Small intestine (tissue), 7 donors: ENCODE measurements at regions not wholly inside any gene's neighbourhood (a gene's known extent, or its start where the extent isn't known, plus 50 kb on each side); places are given as distances from the start of the nearest gene placed in this dataset.
"Not testable (repeated sequence)": the region's sequence is repeated elsewhere in the genome, so short reads cannot be mapped to it uniquely, and the experiment has no call there.

Experiments
- DNase-seq, 2 donors: peaks; one replicate each; pipeline versions ENCODE4 v3.0.0 to v3.0.0-alpha.2; 2013
- FAIRE-seq: peaks from 2 replicates; lab custom pipeline; 2012; peaks lifted over from hg19 to GRCh38; lab: Jason Lieb, UNC
- H3K27ac ChIP-seq, 3 donors: one replicate each; pipeline ENCODE4 v1.5.1; 2013; ENCODE audit warnings: low read length in 2 of 3, mild to moderate bottlenecking in 2 of 3, control low read depth in 1 of 3, inconsistent platforms in 1 of 3, low read depth in 1 of 3, moderate library complexity in 1 of 3
- H3K27me3 ChIP-seq, 3 donors: one replicate each; pipeline ENCODE4 v1.6.1; 2013; ENCODE audit warnings: low read length in 3 of 3, inconsistent platforms in 1 of 3; ENCODE audit not compliant: control insufficient read depth in 3 of 3, insufficient read depth in 3 of 3
- H3K36me3 ChIP-seq, 3 donors: one replicate each; pipeline ENCODE4 v1.6.1; 2013; ENCODE audit warnings: low read length in 3 of 3, inconsistent platforms in 1 of 3, low read depth in 1 of 3, mild to moderate bottlenecking in 1 of 3, moderate library complexity in 1 of 3; ENCODE audit not compliant: control insufficient read depth in 3 of 3, insufficient read depth in 2 of 3
- H3K4me1 ChIP-seq, 3 donors: one replicate each; pipeline ENCODE4 v1.6.1; 2013; ENCODE audit warnings: low read length in 2 of 3, inconsistent platforms in 1 of 3, low read depth in 1 of 3, mild to moderate bottlenecking in 1 of 3, moderate library complexity in 1 of 3; ENCODE audit not compliant: control insufficient read depth in 3 of 3, insufficient read depth in 2 of 3
- H3K4me3 ChIP-seq, 3 donors: one replicate each; pipeline ENCODE4 v1.5.1; 2013; ENCODE audit warnings: low read length in 3 of 3, control low read depth in 1 of 3, inconsistent platforms in 1 of 3, low read depth in 1 of 3, mild to moderate bottlenecking in 1 of 3, moderate library complexity in 1 of 3
- H3K9me3 ChIP-seq, 2 donors: one replicate each; pipeline ENCODE4 v1.6.1; 2013; ENCODE audit warnings: low read depth in 1 of 2, low read length in 1 of 2; ENCODE audit not compliant: control insufficient read depth in 2 of 2, insufficient read depth in 1 of 2
- WGBS, 3 donors: extraction: QIAGEN DNeasy Blood & Tissue Kit; methylation state at CpG; one replicate each; pipeline ENCODE4 v1.1.7; 2013; 5-methylcytosine and 5-hydroxymethylcytosine counted together
- donor health status: healthy with polysubstance abuse.
- donor health status: control.
- donor health status: control.
- donor health status: Bipolar disorder and iron deficiency.
- donor health status: healthy.

DNA sequence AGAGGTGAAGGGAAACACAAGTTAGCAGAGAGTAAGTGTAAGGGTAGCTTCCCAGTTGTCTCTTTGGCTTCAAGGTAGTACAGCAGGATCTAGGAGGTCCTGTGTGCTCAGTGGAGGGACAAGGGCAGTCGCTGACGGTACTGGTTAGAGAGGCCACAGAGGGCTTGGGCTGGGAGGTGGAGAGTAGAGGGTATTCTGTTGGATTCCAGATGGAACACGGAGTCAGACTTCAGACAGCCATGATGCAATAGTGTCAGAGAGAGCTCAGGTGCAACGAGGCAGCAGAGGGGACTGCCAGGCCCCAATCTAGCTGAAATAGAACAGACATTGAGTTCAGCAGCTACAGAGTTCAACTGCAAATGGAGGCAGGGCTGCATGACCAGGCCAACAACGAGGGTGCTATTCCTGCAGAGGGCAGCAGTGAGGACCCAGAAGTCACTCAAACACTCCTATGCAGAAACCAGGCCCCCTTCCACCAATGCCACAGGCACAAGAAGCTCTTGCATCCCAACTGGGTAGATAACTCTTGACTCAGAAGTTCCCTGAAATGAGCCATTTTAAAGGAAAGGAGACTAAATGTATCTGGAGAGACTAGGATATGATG, 325.0 kb upstream of the ESRRG start:
- Histone ChIP-seq H3K27ac (no peak overlapping the region), H3K9me3 (no peaks in the 10 kb centered on the region), H3K27me3 (no peaks in the 10 kb centered on the region), H3K4me1 (no peaks in the 10 kb centered on the region), H3K36me3 (no peaks in the 10 kb centered on the region), H3K4me3 (no peak overlapping the region)
- 72 to 79% (median 77%) methylated on average over 5 of the region's 5 CpGs for WGBS, 3 donors
- DNase-seq (peak in 1 of 2 donors; percentile 18), FAIRE-seq (no peak)

DNA sequence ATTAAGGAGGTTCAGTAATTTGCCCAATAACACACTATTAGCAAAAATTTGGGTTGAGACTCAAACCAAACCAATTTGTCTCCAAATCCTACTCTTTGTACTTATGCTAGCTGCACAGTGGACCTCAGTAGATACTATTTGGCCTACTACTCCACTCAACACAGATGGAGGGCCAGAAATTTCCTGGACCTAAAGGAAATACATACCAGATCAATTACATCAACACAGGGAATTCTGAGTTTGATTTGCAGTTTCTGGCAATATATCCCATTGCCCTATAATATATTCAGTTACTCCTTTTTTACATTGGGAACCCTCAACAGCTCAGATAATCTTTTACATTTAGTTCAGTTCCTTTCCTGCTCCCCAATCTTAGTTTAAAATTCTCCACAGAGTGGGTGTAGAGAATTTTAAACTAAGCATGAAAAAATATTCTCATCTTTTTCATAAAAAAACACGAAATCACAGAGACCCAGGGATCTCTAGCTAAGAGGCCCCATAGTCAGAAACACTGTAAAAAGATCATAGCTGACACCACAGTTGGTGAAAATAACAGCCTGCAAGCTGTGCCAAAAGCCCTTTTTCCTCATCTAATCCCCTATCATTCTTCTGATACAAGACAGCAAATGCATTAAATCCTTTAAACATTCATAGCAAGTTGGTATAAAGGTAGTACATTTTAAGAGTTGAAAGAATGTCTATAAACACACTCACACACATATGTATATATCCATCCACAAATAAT, 317.7 kb upstream of the ESRRG start:
- no peak for FAIRE-seq

DNA sequence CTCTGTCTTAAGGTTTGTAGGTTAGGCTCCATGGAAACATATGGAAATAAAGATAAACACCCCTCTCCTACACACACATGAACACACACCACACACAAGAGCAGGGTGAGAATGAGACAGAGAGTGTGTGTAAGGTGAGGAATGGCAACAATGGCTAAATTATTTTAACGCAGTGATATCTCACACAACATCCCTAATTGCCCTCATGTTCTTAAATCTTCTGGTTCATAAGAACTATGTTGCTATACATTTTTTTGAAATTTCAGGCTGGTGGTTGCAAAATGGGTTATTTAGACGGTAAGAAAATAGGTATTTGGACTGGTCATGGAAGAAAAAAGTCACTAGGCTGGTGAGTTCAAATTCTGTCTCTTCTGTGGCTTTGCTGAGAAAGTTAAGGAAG, 316.7 kb upstream of the ESRRG start:
- H3K4me1 ChIP-seq = no peaks in the 10 kb centered on the region
- peaks cover 0 to 23% of the 10 kb centered on the region in 2 donors for H3K9me3 ChIP-seq
- no peaks in the 10 kb centered on the region for H3K36me3 ChIP-seq
- FAIRE-seq (no peak), DNase-seq (no peak)
- H3K27me3 ChIP-seq = no peaks in the 10 kb centered on the region
- 63 to 91% (median 90%) methylated on average over 2 of the region's 2 CpGs for WGBS, 3 donors
- no peak overlapping the region for H3K4me3 ChIP-seq
- H3K27ac ChIP-seq = no peak overlapping the region

More for the DNA sequence above, 317.7 kb upstream of the ESRRG start:
- Histone ChIP-seq H3K36me3 (no peaks in the 10 kb centered on the region), H3K27me3 (no peaks in the 10 kb centered on the region), H3K27ac (no peak overlapping the region), H3K4me1 (no peaks in the 10 kb centered on the region), H3K9me3 (peaks cover 0 to 23% of the 10 kb centered on the region in 2 donors), H3K4me3 (no peak overlapping the region)
- DNase-seq = no peak
- 62 to 76% (median 71%) methylated on average over 1 of the region's 1 CpG for WGBS, 3 donors

DNA sequence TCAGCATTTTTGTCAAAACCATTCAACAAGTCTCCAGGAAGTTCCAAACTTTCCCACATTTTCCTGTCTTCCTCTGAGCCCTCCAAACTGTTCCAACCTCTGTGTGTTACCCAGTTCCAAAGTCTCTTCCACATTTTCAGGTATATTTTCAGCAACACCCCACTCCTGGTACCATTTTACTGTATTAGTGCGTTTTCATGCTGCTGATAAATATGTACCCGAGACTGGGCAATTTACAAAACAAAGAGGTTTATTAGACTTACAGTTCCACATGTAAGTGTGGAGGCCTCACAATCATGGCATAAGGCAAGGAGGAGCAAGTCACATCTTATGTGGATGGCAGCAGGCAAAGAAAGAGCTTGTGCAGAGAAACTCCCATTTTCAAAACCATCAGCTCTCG, 315.9 kb upstream of the ESRRG start:
- H3K4me3 ChIP-seq, H3K36me3 ChIP-seq, H3K27me3 ChIP-seq, H3K27ac ChIP-seq, FAIRE-seq, H3K4me1 ChIP-seq, DNase-seq: not testable (repeated sequence)
- 88 to 95% (median 93%) methylated on average over 3 of the region's 3 CpGs for WGBS, 3 donors
- H3K9me3 ChIP-seq = peaks cover 0 to 23% of the 10 kb centered on the region in 2 donors

DNA sequence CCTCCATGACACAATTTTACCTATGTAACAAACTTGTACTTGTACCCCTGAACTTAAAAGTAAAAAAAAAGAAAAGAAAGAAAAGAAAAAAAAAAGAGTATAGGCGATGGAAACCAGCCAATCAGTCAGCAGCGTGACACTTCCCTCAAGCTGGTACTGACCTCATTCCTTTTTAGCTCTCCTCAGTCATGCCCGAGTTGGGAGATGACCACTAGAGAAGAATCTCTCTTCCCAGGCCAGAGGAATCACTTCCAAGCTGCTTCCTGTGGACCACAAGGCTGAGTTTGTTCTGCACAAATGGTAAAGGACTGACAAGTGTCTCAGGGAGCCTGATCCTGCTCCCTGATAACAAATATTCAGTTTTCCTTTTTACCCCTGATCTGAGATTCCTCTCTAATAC, 313.5 kb upstream of the ESRRG start:
- no peak overlapping the region for H3K27ac ChIP-seq
- no peak overlapping the region for H3K4me3 ChIP-seq
- no peak for FAIRE-seq
- WGBS, 3 donors = 85 to 95% (median 87%) methylated on average over 3 of the region's 3 CpGs
- DNase-seq = no peak
- H3K36me3 ChIP-seq = peaks cover 0 to 3% (median 0%) of the 10 kb centered on the region in 3 donors
- peaks cover 0 to 25% of the 10 kb centered on the region in 2 donors for H3K9me3 ChIP-seq
- no peaks in the 10 kb centered on the region for H3K4me1 ChIP-seq
- H3K27me3 ChIP-seq = no peaks in the 10 kb centered on the region

DNA sequence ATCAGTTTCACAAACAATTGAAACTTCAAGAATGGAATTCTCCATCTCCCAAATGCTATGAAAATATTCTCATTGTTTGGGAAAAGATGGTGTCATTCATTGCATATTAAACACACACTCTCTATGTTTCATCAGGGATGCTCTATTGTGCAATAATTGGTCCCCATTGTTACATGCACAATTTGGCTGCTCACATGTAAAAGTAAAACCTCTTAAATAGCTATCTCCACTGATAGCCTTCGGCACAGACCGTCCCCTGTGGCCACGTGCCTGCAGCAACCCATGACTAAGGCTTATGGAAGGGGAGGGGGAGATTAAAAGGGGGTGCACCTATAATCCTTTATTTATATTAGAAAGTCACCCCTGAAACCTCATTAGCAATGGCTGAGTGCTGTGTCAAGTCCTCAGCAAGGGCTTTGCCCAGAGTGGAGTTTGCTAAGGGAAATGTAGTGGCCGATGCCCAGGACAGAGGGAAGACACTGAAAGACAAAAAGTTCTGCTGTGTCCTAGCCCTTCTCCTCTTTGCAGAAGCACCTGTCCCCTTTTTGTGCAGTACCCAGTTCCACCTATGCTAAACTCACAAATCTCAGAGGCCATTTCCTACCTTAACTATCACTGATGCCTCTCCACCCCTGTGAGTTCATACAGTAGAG, 309.6 kb upstream of the ESRRG start:
- WGBS, 3 donors = 91 to 96% (median 95%) methylated on average over 4 of the region's 4 CpGs
- peaks cover 0 to 3% (median 0%) of the 10 kb centered on the region in 3 donors for H3K36me3 ChIP-seq
- DNase-seq (no peak), FAIRE-seq (no peak)
- H3K27me3 ChIP-seq = no peaks in the 10 kb centered on the region
- H3K4me1 ChIP-seq = peaks cover 0 to 10% (median 3%) of the 10 kb centered on the region in 3 donors
- no peak overlapping the region for H3K27ac ChIP-seq
- no peak overlapping the region for H3K4me3 ChIP-seq
- peaks cover 0 to 11% of the 10 kb centered on the region in 2 donors for H3K9me3 ChIP-seq

DNA sequence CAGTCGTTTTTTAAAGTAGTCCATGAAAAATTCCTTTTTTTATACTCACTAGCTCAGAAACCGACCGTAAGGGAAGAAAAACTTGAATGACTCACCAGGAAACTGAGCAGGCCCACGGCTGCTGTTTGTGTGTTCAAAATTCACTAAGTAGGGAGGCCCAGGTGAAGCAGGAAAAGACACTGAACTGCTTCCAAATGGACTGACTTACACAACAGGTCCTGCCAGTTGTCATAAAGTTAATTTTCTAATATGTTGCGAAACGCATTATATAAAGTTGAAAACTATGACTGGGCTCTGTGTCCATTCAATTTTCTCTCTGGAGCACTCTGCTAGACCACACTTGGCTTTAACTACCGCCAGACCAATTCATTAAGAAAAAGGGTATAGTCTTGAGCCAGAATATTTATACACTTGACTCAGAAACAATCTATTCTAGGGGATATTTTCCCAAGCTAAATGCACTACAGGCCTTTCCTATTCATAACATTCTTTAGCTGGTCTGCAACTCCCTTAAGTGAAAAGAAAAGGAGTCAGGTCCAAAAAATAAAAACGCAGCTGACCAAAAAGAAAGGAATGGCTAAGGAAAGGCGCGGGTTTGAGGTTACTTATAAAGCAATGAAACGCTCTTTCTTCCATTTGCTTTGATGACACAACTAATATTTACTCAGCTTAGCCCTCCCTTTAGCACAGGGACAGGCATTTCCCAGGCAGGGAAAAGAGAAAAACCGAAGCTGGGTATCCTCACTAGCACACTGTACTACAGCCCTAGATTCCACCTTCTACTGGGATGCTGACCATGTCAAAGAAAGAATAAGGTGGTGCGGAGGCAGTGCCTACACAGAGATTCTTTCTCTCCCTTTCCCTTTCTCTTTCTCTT, 306.3 kb upstream of the ESRRG start:
- H3K27ac ChIP-seq = peak overlapping the region in 1 of 3 donors; percentile 61
- peaks cover 0 to 18% (median 8%) of the 10 kb centered on the region in 3 donors for H3K4me1 ChIP-seq
- H3K36me3 ChIP-seq = peaks cover 0 to 2% (median 0%) of the 10 kb centered on the region in 3 donors
- peaks cover 0 to 5% of the 10 kb centered on the region in 2 donors for H3K9me3 ChIP-seq
- DNase-seq (peak; percentile 67 to 78), FAIRE-seq (no peak)
- 39 to 52% (median 46%) methylated on average over 13 of the region's 13 CpGs for WGBS, 3 donors
- no peak overlapping the region for H3K4me3 ChIP-seq
- H3K27me3 ChIP-seq = no peaks in the 10 kb centered on the region
